H1 (cell line): ENCODE measurements at regions not wholly inside any gene's neighbourhood (a gene's known extent, or its start where the extent isn't known, plus 50 kb on each side); places are given as distances from the start of the nearest gene placed in this dataset.

Experiments
- CTCF ChIA-PET: fragments of 300-600 bp; sonication (Branson Sonifier 250); formaldehyde crosslinking; loops from one replicate; lab custom pipeline; 2021; ENCODE audit not compliant: partially characterized antibody; lab: Charles Lee
- POLR2A ChIA-PET: fragments of 300-600 bp; sonication (Branson Sonifier 250); formaldehyde crosslinking; loops from one replicate; lab custom pipeline; 2021; ENCODE audit warnings: inconsistent platforms; ENCODE audit not compliant: partially characterized antibody; lab: Charles Lee
- DNase-seq, 2 experiments: peaks; one replicate each; pipeline versions ENCODE4 v3.0.0 to v3.0.0-alpha.2; 2010 to 2022; ENCODE audit warnings: low spot score in 2 of 2, low read depth in 1 of 2, mixed read lengths in 1 of 2
- FAIRE-seq: peaks from 2 replicates; lab custom pipeline; 2011; peaks lifted over from hg19 to GRCh38; lab: Jason Lieb, UNC
- H2AFZ ChIP-seq: 2 replicates; pipeline ENCODE4 v1.8.1; 2012; ENCODE audit warnings: low read length, inconsistent platforms
- H2AK5ac ChIP-seq: 2 replicates; pipeline ENCODE4 v1.6.1; 2013; ENCODE audit warnings: low read depth, low read length
- H2BK120ac ChIP-seq: replicated peaks from 2 replicates; pipeline ENCODE3; 2013; ENCODE audit warnings: low read depth, low read length, inconsistent platforms
- H2BK12ac ChIP-seq: 2 replicates; pipeline ENCODE4 v1.6.1; 2013; ENCODE audit warnings: low read depth, low read length
- H2BK15ac ChIP-seq: 2 replicates; pipeline ENCODE4 v1.6.1; 2013; ENCODE audit warnings: low read length
- H2BK20ac ChIP-seq: 2 replicates; pipeline ENCODE4 v1.6.1; 2013; ENCODE audit warnings: low read length
- H2BK5ac ChIP-seq: 2 replicates; pipeline ENCODE4 v1.6.1; 2013; ENCODE audit warnings: low read depth, low read length
- H3K14ac ChIP-seq: 2 replicates; pipeline ENCODE4 v1.6.1; 2013; ENCODE audit warnings: inconsistent platforms; ENCODE audit not compliant: insufficient read length
- H3K18ac ChIP-seq: 2 replicates; pipeline ENCODE4 v1.6.1; 2013; ENCODE audit warnings: low read length; ENCODE audit errors: extremely low read depth
- H3K23ac ChIP-seq: 2 replicates; pipeline ENCODE4 v1.6.1; 2013; ENCODE audit warnings: inconsistent platforms; ENCODE audit not compliant: insufficient read length
- H3K23me2 ChIP-seq: 2 replicates; pipeline ENCODE4 v1.6.1; 2013; ENCODE audit warnings: low read depth, low read length
- H3K27ac ChIP-seq: 2 replicates; pipeline ENCODE4 v1.6.1; 2011; ENCODE audit warnings: low read depth, low read length, inconsistent platforms
- H3K27me3 ChIP-seq, 4 experiments: replicated peaks in 1 of 4; 1 replicate in 1 of 4; 2 replicates in 3 of 4; pipeline versions ENCODE4 v1.6.1 to v1.8.1; 2011 to 2013; ENCODE audit warnings: low read length in 3 of 4, mild to moderate bottlenecking in 3 of 4, inconsistent platforms in 2 of 4, mixed read lengths in 2 of 4, moderate library complexity in 1 of 4; ENCODE audit not compliant: control insufficient read depth in 3 of 4, insufficient read depth in 3 of 4; ENCODE audit errors: extremely low read depth in 1 of 4
- H3K36me3 ChIP-seq, 4 experiments: 2 replicates each; pipeline versions ENCODE4 v1.6.1 to v1.8.1; 2011 to 2013; ENCODE audit warnings: mild to moderate bottlenecking in 4 of 4, low read length in 3 of 4, moderate library complexity in 2 of 4, control low read depth in 1 of 4, inconsistent platforms in 1 of 4; ENCODE audit not compliant: insufficient read depth in 4 of 4, control insufficient read depth in 2 of 4
- H3K4ac ChIP-seq: replicated peaks from 2 replicates; pipeline ENCODE3; 2013; ENCODE audit warnings: low read length, low read depth, mixed read lengths, inconsistent platforms; ENCODE audit not compliant: insufficient read length
- H3K4me1 ChIP-seq, 4 experiments: replicated peaks in 1 of 4; 1 replicate in 1 of 4; 2 replicates in 3 of 4; pipeline versions ENCODE4 v1.6.1 to v1.8.1; 2011 to 2013; ENCODE audit warnings: low read length in 3 of 4, inconsistent platforms in 2 of 4, mixed read lengths in 1 of 4; ENCODE audit not compliant: insufficient read depth in 4 of 4, control insufficient read depth in 3 of 4
- H3K4me2 ChIP-seq, 2 experiments: 2 replicates each; pipeline versions ENCODE4 v1.6.1 to v1.8.1; 2011 to 2013; ENCODE audit warnings: low read depth in 2 of 2, low read length in 2 of 2, control low read depth in 1 of 2, inconsistent platforms in 1 of 2, mild to moderate bottlenecking in 1 of 2; ENCODE audit not compliant: insufficient read depth in 1 of 2
- H3K4me3 ChIP-seq, 4 experiments: fragments of 200-600, 300-600 bp in 1 of 4; sonication (generic), shearing (Covaris generic), sonication (Bioruptor Twin) in 1 of 4; 2 replicates each; pipeline versions ENCODE4 v1.5.1 to v1.8.1; 2011 to 2016; ENCODE audit warnings: low read length in 4 of 4, low read depth in 3 of 4, control low read depth in 2 of 4, inconsistent platforms in 2 of 4, mild to moderate bottlenecking in 2 of 4, mixed read lengths in 1 of 4, moderate library complexity in 1 of 4; ENCODE audit not compliant: insufficient read depth in 2 of 4; ENCODE audit errors: extremely low read depth in 1 of 4
- H3K56ac ChIP-seq: replicated peaks from 2 replicates; pipeline ENCODE3; 2013; ENCODE audit warnings: low read depth, mild to moderate bottlenecking, mixed read lengths, low read length, inconsistent platforms; ENCODE audit not compliant: insufficient read length
- H3K79me1 ChIP-seq: 2 replicates; pipeline ENCODE4 v1.6.1; 2013; ENCODE audit warnings: low read depth, low read length, control low read depth
- H3K79me2 ChIP-seq, 2 experiments: 2 replicates each; pipeline versions ENCODE4 v1.6.1 to v1.8.1; 2012 to 2013; ENCODE audit warnings: low read length in 2 of 2, mild to moderate bottlenecking in 2 of 2, inconsistent platforms in 1 of 2; ENCODE audit not compliant: insufficient read depth in 2 of 2, control insufficient read depth in 1 of 2
- H3K9ac ChIP-seq, 4 experiments: replicated peaks in 1 of 4; 1 replicate in 1 of 4; 2 replicates in 3 of 4; pipeline versions ENCODE4 v1.6.1 to v1.8.1; 2011 to 2013; ENCODE audit warnings: low read depth in 3 of 4, low read length in 3 of 4, control low read depth in 2 of 4, mild to moderate bottlenecking in 2 of 4, moderate library complexity in 2 of 4, inconsistent platforms in 1 of 4; ENCODE audit errors: extremely low read depth in 1 of 4
- H3K9me3 ChIP-seq, 2 experiments: 2 replicates each; pipeline versions ENCODE4 v1.6.1 to v1.8.1; 2012 to 2013; ENCODE audit warnings: mild to moderate bottlenecking in 2 of 2, moderate library complexity in 2 of 2, control low read depth in 1 of 2, inconsistent platforms in 1 of 2, low read depth in 1 of 2, low read length in 1 of 2, mixed read lengths in 1 of 2; ENCODE audit not compliant: insufficient read depth in 2 of 2
- H4K20me1 ChIP-seq, 2 experiments: replicated peaks in 1 of 2; 2 replicates each; pipeline versions ENCODE3 to v1.8.1; 2011 to 2013; ENCODE audit warnings: inconsistent platforms in 2 of 2, low read length in 2 of 2, mild to moderate bottlenecking in 1 of 2; ENCODE audit not compliant: insufficient read depth in 2 of 2, control insufficient read depth in 1 of 2
- H4K5ac ChIP-seq: 2 replicates; pipeline ENCODE4 v1.6.1; 2013; ENCODE audit warnings: low read length, low read depth, mixed read lengths, inconsistent platforms; ENCODE audit not compliant: insufficient read length
- H4K8ac ChIP-seq: 2 replicates; pipeline ENCODE4 v1.8.0; 2013; ENCODE audit warnings: mild to moderate bottlenecking, moderate library complexity, low read length, inconsistent platforms; ENCODE audit not compliant: insufficient read depth; ENCODE audit errors: extremely low read depth
- H4K91ac ChIP-seq: replicated peaks from 2 replicates; pipeline ENCODE3; 2013; ENCODE audit warnings: low read length, mixed read lengths, inconsistent platforms; ENCODE audit not compliant: insufficient read length
- BACH1 ChIP-seq: IDR thresholded peaks from 2 replicates; pipeline ENCODE4 v1.6.1; 2012; ENCODE audit warnings: low read length, improper control_type of control experiment
- BCL11A ChIP-seq, 2 experiments: IDR thresholded peaks; one replicate each; pipeline ENCODE4 v1.6.1; 2011; ENCODE audit warnings: low read depth in 2 of 2, low read length in 2 of 2, mild to moderate bottlenecking in 2 of 2
- CTBP2 ChIP-seq: IDR thresholded peaks from 2 replicates; pipeline ENCODE4 v1.7.0; 2011; ENCODE audit warnings: borderline replicate concordance, mild to moderate bottlenecking, moderate library complexity, mixed read lengths, low read length; ENCODE audit not compliant: insufficient read depth, insufficient read length
- GABPA ChIP-seq: IDR thresholded peaks from 2 replicates; pipeline ENCODE4 v1.6.1; 2011; ENCODE audit warnings: mild to moderate bottlenecking, low read length, moderate library complexity, borderline replicate concordance; ENCODE audit not compliant: insufficient read depth
- JUN ChIP-seq: IDR thresholded peaks from 2 replicates; pipeline ENCODE4 v1.6.1; 2011; ENCODE audit warnings: low read depth, mild to moderate bottlenecking, improper control_type of control experiment, low read length
- KDM5A ChIP-seq: fragments of 200-600 bp; IDR thresholded peaks from 2 replicates; pipeline ENCODE4 v1.7.1; 2012; ENCODE audit warnings: mild to moderate bottlenecking, low read length, inconsistent platforms, mixed read lengths
- MAFK ChIP-seq: IDR thresholded peaks from 2 replicates; pipeline ENCODE4 v1.6.1; 2012; ENCODE audit warnings: low read depth, mild to moderate bottlenecking, improper control_type of control experiment, low read length
- POU5F1 ChIP-seq: IDR thresholded peaks from 2 replicates; pipeline ENCODE4 v1.6.1; 2011; ENCODE audit warnings: low read depth, mild to moderate bottlenecking, low read length, moderate library complexity
- RFX5 ChIP-seq: IDR thresholded peaks from 2 replicates; pipeline ENCODE4 v1.6.1; 2011; ENCODE audit warnings: low read depth, low read length, improper control_type of control experiment, borderline replicate concordance
- SIRT6 ChIP-seq: IDR thresholded peaks from one replicate; pipeline ENCODE4 v1.7.1; 2012; ENCODE audit warnings: low read length, inconsistent platforms
- SIX5 ChIP-seq: IDR thresholded peaks from 2 replicates; pipeline ENCODE4 v1.6.1; 2011; ENCODE audit warnings: mild to moderate bottlenecking, low read depth, low read length
- SP1 ChIP-seq: IDR thresholded peaks from 2 replicates; pipeline ENCODE4 v1.6.1; 2011; ENCODE audit warnings: low read depth, low read length
- TAF7 ChIP-seq: optimal IDR thresholded peaks from 2 replicates; pipeline ENCODE3; 2011; ENCODE audit warnings: low read depth, mild to moderate bottlenecking, inconsistent platforms, low read length, moderate library complexity, borderline replicate concordance
- TEAD4 ChIP-seq: IDR thresholded peaks from 2 replicates; pipeline ENCODE4 v1.6.1; 2012; ENCODE audit warnings: low read depth, low read length, inconsistent platforms, mixed read lengths
- WGBS, 2 experiments: shearing (Covaris generic) in 1 of 2; methylation state at CpG; one replicate each; pipeline versions ENCODE4 v1.1.6 to v1.1.7; 2013 to 2015; ENCODE audit warnings: low lambda C conversion rate in 2 of 2, mixed read lengths in 2 of 2, inconsistent platforms in 1 of 2, low coverage in 1 of 2, missing lambda C conversion rate in 1 of 2; ENCODE audit not compliant: insufficient replicate concordance in 2 of 2, insufficient coverage in 1 of 2, insufficient read length in 1 of 2; ENCODE audit errors: extremely low coverage in 1 of 2, missing lambda C conversion rate in 1 of 2; 5-methylcytosine and 5-hydroxymethylcytosine counted together
- TF ChIP-seq, protein P1 (sequence below): IDR thresholded peaks from 2 replicates; pipeline ENCODE4 v1.6.1; 2011; ENCODE audit warnings: low read length, improper control_type of control experiment

DNA sequence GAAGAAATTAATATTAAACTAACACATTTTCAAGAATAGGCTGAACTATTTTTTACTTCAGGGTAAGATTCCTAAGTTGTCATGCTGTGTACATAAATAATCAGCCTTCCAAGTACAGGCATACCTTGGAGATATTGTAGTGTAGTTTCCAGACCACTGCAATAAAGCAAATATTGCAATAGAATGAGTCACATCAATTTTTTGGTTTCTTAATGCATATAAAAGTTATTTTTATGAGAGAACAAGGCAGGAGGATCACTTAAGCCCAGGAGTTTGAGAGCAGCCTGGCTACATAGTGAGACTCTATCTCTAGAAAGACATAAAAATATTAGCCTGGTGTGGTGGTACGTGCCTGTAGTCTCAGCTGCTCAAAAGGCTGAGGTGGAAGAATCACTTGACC, 511.5 kb downstream of the UQCRFS1 start:
- Histone ChIP-seq H4K20me1 (no peaks in the 10 kb centered on the region), H2BK12ac (no peak overlapping the region), H3K36me3 (no peaks in the 10 kb centered on the region; a peak in 1 of 8 replicates), H2BK5ac (no peak overlapping the region), H3K4me2 (no peak overlapping the region), H3K27ac (no peak overlapping the region), H3K23me2 (no peaks in the 10 kb centered on the region), H2AFZ (no peak overlapping the region), H3K14ac (no peak overlapping the region), H2BK120ac (no peak overlapping the region), H3K9me3 (no peaks in the 10 kb centered on the region), H3K79me1 (no peaks in the 10 kb centered on the region), H2BK15ac (no peak overlapping the region), H4K91ac (no peak overlapping the region), H3K79me2 (no peaks in the 10 kb centered on the region), H2AK5ac (no peak overlapping the region), H4K5ac (no peak overlapping the region), H3K4ac (no peak overlapping the region), H3K4me3 (no peak overlapping the region), H3K23ac (no peak overlapping the region), H3K56ac (no peak overlapping the region), H2BK20ac (no peak overlapping the region), H4K8ac (no peak overlapping the region), H3K4me1 (no peaks in the 10 kb centered on the region), H3K18ac (no peak overlapping the region), H3K9ac (no peak overlapping the region), H3K27me3 (no peaks in the 10 kb centered on the region)
- 89% methylated on average over 1 of the region's 1 CpG; no CpG with 5 or more reads in 1 of the 2 experiments for WGBS, 2 experiments
- CTCF ChIA-PET = interaction anchor here (0.7 to 1.1 kb wide), 2 partner anchors 15 to 32 kb away, joined by 3 to 4 read pairs; no protein-coding TSS in a partner anchor
- POLR2A ChIA-PET = interaction anchor here (0.9 to 1.2 kb wide), 2 partner anchors 10 to 22 kb away, joined by 3 read pairs; no protein-coding TSS in a partner anchor
- no peak for FAIRE-seq
- DNase-seq = no peak
- no peak for TF ChIP-seq BCL11A (IDR thresholded peaks at IDR 0.05; ENCODE audit: low read depth in 2 of 2, low read length in 2 of 2)
- no peak for TF ChIP-seq JUN
- TF ChIP-seq BACH1 = no peak
- no peak for TF ChIP-seq KDM5A
- TF ChIP-seq POU5F1 = no peak
- no peak for TF ChIP-seq TEAD4
- TF ChIP-seq TAF7 = no peak
- no peak for TF ChIP-seq RFX5
- TF ChIP-seq, protein P1, sequence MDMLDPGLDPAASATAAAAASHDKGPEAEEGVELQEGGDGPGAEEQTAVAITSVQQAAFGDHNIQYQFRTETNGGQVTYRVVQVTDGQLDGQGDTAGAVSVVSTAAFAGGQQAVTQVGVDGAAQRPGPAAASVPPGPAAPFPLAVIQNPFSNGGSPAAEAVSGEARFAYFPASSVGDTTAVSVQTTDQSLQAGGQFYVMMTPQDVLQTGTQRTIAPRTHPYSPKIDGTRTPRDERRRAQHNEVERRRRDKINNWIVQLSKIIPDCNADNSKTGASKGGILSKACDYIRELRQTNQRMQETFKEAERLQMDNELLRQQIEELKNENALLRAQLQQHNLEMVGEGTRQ = no peak
- no peak for TF ChIP-seq CTBP2
- TF ChIP-seq GABPA = no peak
- TF ChIP-seq SP1 = no peak
- no peak for TF ChIP-seq MAFK
- no peak for TF ChIP-seq SIX5
- TF ChIP-seq SIRT6 = no peak
